IPS-20b (cell line): ENCODE measurements at regions not wholly inside any gene's neighbourhood (a gene's known extent, or its start where the extent isn't known, plus 50 kb on each side); places are given as distances from the start of the nearest gene placed in this dataset.
"Not testable (repeated sequence)": the region's sequence is repeated elsewhere in the genome, so short reads cannot be mapped to it uniquely, and the experiment has no call there.

Experiments used
- H3K27ac ChIP-seq: one replicate; pipeline ENCODE4 v1.5.1; 2013; ENCODE audit warnings: low read length
- H3K27me3 ChIP-seq: 2 replicates; pipeline ENCODE4 v1.6.1; 2013; ENCODE audit warnings: mild to moderate bottlenecking, low read length, inconsistent platforms; ENCODE audit not compliant: insufficient read depth
- H3K36me3 ChIP-seq: 2 replicates; pipeline ENCODE4 v1.6.1; 2013; ENCODE audit warnings: low read depth, mild to moderate bottlenecking, inconsistent platforms, low read length, moderate library complexity; ENCODE audit not compliant: insufficient read depth
- H3K4me1 ChIP-seq: 2 replicates; pipeline ENCODE4 v1.6.1; 2013; ENCODE audit warnings: mild to moderate bottlenecking, control low read depth, inconsistent platforms, low read length, moderate library complexity; ENCODE audit not compliant: insufficient read depth
- H3K4me3 ChIP-seq: 2 replicates; pipeline ENCODE4 v1.5.1; 2013; ENCODE audit warnings: mild to moderate bottlenecking, low read length, inconsistent platforms
- H3K9ac ChIP-seq: 2 replicates; pipeline ENCODE4 v1.6.1; 2013; ENCODE audit warnings: low read depth, mild to moderate bottlenecking, inconsistent platforms, low read length, moderate library complexity
- H3K9me3 ChIP-seq: 2 replicates; pipeline ENCODE4 v1.6.1; 2013; ENCODE audit warnings: mild to moderate bottlenecking, low read depth, low read length, inconsistent platforms; ENCODE audit not compliant: insufficient read depth

- H3K4me3 ChIP-seq, H3K9me3 ChIP-seq, H3K4me1 ChIP-seq, H3K27ac ChIP-seq, H3K9ac ChIP-seq, H3K36me3 ChIP-seq: not testable (repeated sequence)
- peaks cover 10% of the 10 kb centered on the region; the same call in 1 of the 2 replicates for H3K27me3 ChIP-seq
These were observed 180.5 kb downstream of the ATP6V0E2 start for GRCh38 chr7:150054242-150054641.

- H3K9me3 ChIP-seq, H3K27ac ChIP-seq, H3K36me3 ChIP-seq, H3K9ac ChIP-seq, H3K4me3 ChIP-seq, H3K4me1 ChIP-seq, H3K27me3 ChIP-seq: not testable (repeated sequence)
These were observed 186.8 kb downstream of the ATP6V0E2 start for GRCh38 chr7:150060259-150061221.

GRCh38 chr7:150063195-150063594 lies 189.4 kb downstream of the ATP6V0E2 start:
- H3K27ac ChIP-seq, H3K36me3 ChIP-seq, H3K27me3 ChIP-seq: not testable (repeated sequence)

GRCh38 chr7:150069555-150070313 lies 196.0 kb downstream of the ATP6V0E2 start:
- not testable (repeated sequence) for H3K36me3 ChIP-seq, H3K9me3 ChIP-seq, H3K27ac ChIP-seq, H3K4me3 ChIP-seq, H3K4me1 ChIP-seq, H3K27me3 ChIP-seq, H3K9ac ChIP-seq

More at GRCh38 chr7:150063195-150063594, 189.4 kb downstream of the ATP6V0E2 start:
- not testable (repeated sequence) for H3K4me1 ChIP-seq, H3K4me3 ChIP-seq, H3K9ac ChIP-seq, H3K9me3 ChIP-seq

- not testable (repeated sequence) for H3K4me1 ChIP-seq, H3K4me3 ChIP-seq, H3K9me3 ChIP-seq, H3K27ac ChIP-seq, H3K9ac ChIP-seq, H3K36me3 ChIP-seq, H3K27me3 ChIP-seq
These were observed 203.8 kb downstream of the ATP6V0E2 start for GRCh38 chr7:150077543-150077942.

- H3K9me3 ChIP-seq, H3K27me3 ChIP-seq, H3K27ac ChIP-seq, H3K4me1 ChIP-seq, H3K4me3 ChIP-seq, H3K36me3 ChIP-seq, H3K9ac ChIP-seq: not testable (repeated sequence)
These were observed 208.1 kb downstream of the ATP6V0E2 start for GRCh38 chr7:150081865-150082264.

GRCh38 chr7:150084724-150085123 lies 211.0 kb downstream of the ATP6V0E2 start:
- H3K27ac ChIP-seq, H3K9ac ChIP-seq, H3K9me3 ChIP-seq, H3K4me3 ChIP-seq, H3K36me3 ChIP-seq, H3K4me1 ChIP-seq, H3K27me3 ChIP-seq: not testable (repeated sequence)

GRCh38 chr7:150087478-150087877 lies 213.7 kb downstream of the ATP6V0E2 start:
- not testable (repeated sequence) for H3K9ac ChIP-seq, H3K27ac ChIP-seq, H3K9me3 ChIP-seq, H3K36me3 ChIP-seq, H3K4me3 ChIP-seq, H3K4me1 ChIP-seq, H3K27me3 ChIP-seq

- H3K4me3 ChIP-seq, H3K27me3 ChIP-seq, H3K4me1 ChIP-seq, H3K36me3 ChIP-seq, H3K27ac ChIP-seq, H3K9me3 ChIP-seq, H3K9ac ChIP-seq: not testable (repeated sequence)
These were observed 215.4 kb downstream of the ATP6V0E2 start for GRCh38 chr7:150089139-150089538.

GRCh38 chr7:150090776-150091175 lies 217.0 kb downstream of the ATP6V0E2 start:
- H3K36me3 ChIP-seq, H3K9me3 ChIP-seq, H3K27ac ChIP-seq, H3K4me1 ChIP-seq, H3K9ac ChIP-seq, H3K4me3 ChIP-seq, H3K27me3 ChIP-seq: not testable (repeated sequence)

- H3K27ac ChIP-seq, H3K9me3 ChIP-seq, H3K4me3 ChIP-seq, H3K4me1 ChIP-seq, H3K27me3 ChIP-seq, H3K36me3 ChIP-seq, H3K9ac ChIP-seq: not testable (repeated sequence)
These were observed 220.1 kb downstream of the ATP6V0E2 start for GRCh38 chr7:150093897-150094296.
